Prostate gland (tissue), 2 donors: ENCODE measurements at regions not wholly inside any gene's neighbourhood (a gene's known extent, or its start where the extent isn't known, plus 50 kb on each side); places are given as distances from the start of the nearest gene placed in this dataset.

Experiments used
- CTCF ChIP-seq, 4 experiments: fragments of 200-600 bp in 2 of 4; fragments of 450-650 bp in 2 of 4; sonication (generic) in 2 of 4; IDR thresholded peaks; 1 replicate in 3 of 4; 2 replicates in 1 of 4; pipeline ENCODE4 v1.5.1; 2016 to 2019; ENCODE audit warnings: antibody characterized with exemption in 4 of 4, mild to moderate bottlenecking in 2 of 4, moderate library complexity in 2 of 4
- POLR2A ChIP-seq: fragments of 450-650 bp; IDR thresholded peaks from one replicate; pipeline ENCODE4 v1.6.1; 2016; ENCODE audit warnings: antibody characterized with exemption, mild to moderate bottlenecking
- POLR2AphosphoS5 ChIP-seq: sonication (generic); formaldehyde crosslinking; IDR thresholded peaks from one replicate; pipeline ENCODE4 v1.6.1; 2017; ENCODE audit warnings: antibody characterized with exemption

GRCh38 chr2:125456693-125457363 is 1199.1 kb upstream of the GYPC start:
- TF ChIP-seq CTCF (IDR thresholded peaks at IDR 0.05) (no peak), POLR2A (no peak), POLR2AphosphoS5 (no peak)
